PC-9 (cell line): ENCODE measurements at regions not wholly inside any gene's neighbourhood (a gene's known extent, or its start where the extent isn't known, plus 50 kb on each side); places are given as distances from the start of the nearest gene placed in this dataset.

Source experiments
- EZH2 ChIP-seq: fragments of 200-600 bp; sonication (generic); IDR thresholded peaks from 2 replicates; pipeline ENCODE4 v1.8.0; 2017; ENCODE audit warnings: antibody characterized with exemption, low read depth
- TF ChIP-seq, protein P1 (sequence below): fragments of 200-600 bp; sonication (generic); conservative IDR thresholded peaks from 2 replicates; pipeline ENCODE4 v1.6.1; 2017; ENCODE audit warnings: mixed run types, antibody characterized with exemption, mild to moderate bottlenecking, moderate library complexity

DNA sequence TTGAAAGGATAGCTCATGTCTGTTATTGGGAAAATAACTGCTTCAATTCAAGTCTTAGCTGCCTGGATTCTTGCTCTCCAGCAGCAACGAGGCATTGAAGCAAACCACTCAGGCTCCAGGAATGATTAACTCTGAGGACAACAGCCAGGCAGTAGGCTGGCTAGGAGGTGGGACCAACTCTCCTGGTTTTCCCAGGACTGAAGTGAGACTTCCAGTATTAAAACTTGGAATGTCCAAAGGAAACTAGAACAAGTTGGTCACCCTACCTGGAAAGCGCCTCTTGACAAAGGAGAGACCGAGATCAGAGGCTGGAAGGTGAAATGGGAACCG lies 100.7 kb downstream of the SALL1 start:
- TF ChIP-seq, protein P1, sequence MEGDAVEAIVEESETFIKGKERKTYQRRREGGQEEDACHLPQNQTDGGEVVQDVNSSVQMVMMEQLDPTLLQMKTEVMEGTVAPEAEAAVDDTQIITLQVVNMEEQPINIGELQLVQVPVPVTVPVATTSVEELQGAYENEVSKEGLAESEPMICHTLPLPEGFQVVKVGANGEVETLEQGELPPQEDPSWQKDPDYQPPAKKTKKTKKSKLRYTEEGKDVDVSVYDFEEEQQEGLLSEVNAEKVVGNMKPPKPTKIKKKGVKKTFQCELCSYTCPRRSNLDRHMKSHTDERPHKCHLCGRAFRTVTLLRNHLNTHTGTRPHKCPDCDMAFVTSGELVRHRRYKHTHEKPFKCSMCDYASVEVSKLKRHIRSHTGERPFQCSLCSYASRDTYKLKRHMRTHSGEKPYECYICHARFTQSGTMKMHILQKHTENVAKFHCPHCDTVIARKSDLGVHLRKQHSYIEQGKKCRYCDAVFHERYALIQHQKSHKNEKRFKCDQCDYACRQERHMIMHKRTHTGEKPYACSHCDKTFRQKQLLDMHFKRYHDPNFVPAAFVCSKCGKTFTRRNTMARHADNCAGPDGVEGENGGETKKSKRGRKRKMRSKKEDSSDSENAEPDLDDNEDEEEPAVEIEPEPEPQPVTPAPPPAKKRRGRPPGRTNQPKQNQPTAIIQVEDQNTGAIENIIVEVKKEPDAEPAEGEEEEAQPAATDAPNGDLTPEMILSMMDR: no peak
- no peak for TF ChIP-seq EZH2
